Stimulated activated CD8-positive, alpha-beta memory T cell treated with anti-CD3 and anti-CD28 coated beads, Interleukin-12 subunit alpha, Interleukin-12 subunit beta, amount 100 ng/mL, for 24 hours (primary cell): ENCODE measurements at regions not wholly inside any gene's neighbourhood (a gene's known extent, or its start where the extent isn't known, plus 50 kb on each side); places are given as distances from the start of the nearest gene placed in this dataset.

ENCODE experiments used
- DNase-seq: peaks from one replicate; pipeline ENCODE4 v3.0.0-alpha.2; 2020; ENCODE audit errors: extremely low read depth

DNA sequence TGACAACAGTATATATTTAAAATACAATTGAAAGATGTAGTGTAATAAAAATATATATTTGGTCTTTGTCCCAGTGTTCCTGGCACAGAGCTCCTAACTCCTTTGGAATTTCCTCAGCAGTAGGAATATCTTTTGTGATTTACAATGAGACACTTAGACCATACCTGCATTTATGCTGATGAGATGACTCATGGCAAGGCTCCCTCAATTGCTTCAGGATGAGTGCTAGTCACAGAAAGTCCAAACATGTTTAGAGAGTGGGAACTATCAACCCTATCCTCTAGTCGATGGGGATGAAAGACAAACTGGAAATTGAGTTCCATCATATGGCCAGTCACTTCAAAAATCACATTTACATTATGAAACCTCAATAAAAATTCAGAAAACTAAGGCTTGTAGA lies 588.3 kb upstream of the LMCD1 start:
- DNase-seq: no peak

DNA sequence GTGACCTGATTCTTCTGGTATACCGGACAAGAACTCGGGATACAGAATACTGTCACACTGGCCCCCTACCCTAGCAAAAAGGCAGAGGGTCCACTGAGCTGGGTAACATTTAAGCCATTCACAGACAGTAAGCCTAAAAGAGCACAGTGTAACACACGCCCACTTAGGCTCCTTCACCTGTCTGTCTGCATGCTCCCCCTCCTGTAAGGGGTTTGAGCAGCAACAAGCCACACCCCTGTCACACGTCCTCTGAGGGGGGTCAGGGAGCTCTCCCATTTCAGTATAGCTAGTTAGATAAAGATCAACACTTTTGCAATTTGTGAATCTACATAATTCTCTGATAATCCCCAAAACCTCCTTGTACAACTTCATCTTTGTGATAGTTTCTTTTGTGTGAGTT lies 586.3 kb upstream of the LMCD1 start:
- DNase-seq: no peak

- peak; percentile 1 for DNase-seq
These were observed 584.0 kb upstream of the LMCD1 start for GRCh38 chr3:7917443-7918151.

DNA sequence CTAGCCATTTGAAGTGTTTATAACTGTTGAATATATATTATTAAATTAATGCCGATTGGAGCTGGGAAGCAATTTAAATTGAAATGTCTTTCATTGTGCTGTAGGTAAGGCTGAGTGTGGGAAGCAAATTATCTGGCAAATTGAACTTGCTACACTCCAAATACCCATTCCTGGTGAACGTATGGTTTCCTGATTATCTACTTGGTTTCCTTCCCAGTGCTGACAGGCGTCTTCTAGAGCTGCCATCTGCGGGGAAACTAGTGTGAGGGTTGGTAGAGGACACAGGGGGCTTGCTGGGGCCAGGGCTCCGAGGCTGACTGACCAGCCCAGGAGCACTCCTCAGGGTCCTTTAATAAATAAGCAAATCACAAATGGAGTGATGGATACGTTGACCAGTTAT lies 581.4 kb upstream of the LMCD1 start:
- DNase-seq: no peak

GRCh38 chr3:7924228-7924627 lies 577.4 kb upstream of the LMCD1 start:
- no peak for DNase-seq

- DNase-seq: no peak
These were observed 574.6 kb upstream of the LMCD1 start for GRCh38 chr3:7927015-7927414.

DNA sequence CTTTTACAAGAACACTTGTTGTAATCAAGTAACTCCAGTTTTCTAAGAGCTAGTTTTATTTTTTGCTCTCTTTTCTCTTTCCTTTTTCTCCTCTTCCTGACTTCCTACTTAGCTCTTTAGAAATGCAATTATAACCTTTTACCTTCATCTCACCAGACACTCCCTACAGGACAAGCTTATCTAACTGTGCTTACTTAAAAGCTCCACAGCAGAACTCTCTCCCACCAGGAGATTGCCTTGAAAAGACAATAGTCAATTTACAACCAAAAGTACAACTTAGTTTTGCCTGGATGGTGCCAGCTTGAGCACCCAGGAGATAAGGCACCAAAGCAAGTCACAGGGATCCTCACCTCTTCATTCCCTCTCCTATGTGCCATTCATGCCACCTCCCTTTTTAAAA lies 573.8 kb upstream of the LMCD1 start:
- DNase-seq: no peak

DNA sequence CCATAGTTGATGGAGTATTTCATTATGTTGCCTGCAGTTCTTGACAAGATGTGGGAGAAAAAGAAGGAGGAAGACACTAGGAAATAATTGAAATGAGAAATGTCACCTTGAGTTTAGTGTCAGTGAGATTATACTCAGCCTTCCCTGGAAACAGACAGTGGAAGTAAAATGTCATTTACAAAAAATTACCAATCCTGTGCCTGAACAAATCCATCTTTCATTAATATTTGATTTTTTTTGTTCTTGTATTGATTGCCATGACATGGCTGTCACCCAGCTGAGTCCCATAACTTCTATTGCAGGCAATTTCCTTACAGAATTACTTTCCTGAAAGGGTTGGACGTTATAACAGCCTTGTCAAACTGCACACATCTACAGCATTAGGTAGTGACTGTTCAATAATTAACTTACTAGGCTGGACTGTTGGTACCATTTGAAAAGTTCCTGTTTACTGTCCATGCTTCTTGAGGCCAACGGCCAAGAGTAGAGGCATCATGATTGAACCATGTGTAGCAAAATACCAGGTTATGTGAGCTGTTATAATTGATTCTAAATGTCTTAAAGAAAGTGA lies 572.2 kb upstream of the LMCD1 start:
- DNase-seq: no peak

DNA sequence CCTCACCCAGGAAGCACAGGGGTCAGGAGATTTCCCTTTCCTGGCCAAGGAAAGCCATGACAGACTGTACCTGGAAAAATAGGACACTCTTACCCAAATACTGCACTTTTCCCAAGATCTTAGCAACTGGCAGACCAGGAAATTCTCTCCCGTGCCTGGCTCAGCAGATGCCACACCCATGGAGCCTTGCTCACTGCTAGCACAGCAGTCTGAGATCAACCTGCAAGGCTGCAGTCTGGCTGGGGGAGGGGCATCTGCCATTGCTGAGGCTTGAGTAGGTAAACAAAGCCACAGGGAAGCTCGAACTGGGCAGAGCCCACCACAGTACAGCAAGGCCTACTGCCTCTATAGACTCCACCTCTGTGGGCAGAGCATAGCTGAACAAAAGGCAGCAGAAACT lies 567.3 kb upstream of the LMCD1 start:
- no peak for DNase-seq

GRCh38 chr3:7947930-7948329 lies 553.7 kb upstream of the LMCD1 start:
- DNase-seq: no peak

- DNase-seq: no peak
These were observed 550.7 kb upstream of the LMCD1 start for GRCh38 chr3:7950890-7951289.

DNA sequence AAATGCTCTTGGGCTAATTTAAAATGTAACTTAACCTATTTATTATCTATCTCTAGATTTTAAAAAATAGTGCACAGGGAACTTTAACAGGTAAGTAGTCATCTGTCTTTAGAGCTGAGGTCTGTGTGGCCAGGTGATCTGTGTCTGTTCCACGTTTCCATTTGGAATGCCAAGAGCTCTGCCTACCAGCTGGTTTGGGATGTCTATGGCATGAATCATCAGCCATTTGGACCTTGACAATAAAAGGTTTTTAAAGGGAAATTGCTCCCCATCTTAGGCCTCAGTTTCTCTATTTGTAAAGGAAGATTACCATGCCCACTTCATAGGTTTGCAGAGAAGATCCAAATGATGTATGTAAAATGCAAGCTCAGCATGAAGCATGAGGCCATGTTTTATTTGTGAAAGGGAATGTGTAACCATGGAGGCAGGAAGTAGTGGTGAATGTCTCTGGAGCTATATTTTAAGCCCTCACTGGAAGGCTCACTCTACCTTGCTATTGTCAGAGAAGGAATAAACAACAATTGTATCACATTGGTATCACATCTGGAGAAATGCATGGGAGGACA lies 548.1 kb upstream of the LMCD1 start:
- no peak for DNase-seq

DNA sequence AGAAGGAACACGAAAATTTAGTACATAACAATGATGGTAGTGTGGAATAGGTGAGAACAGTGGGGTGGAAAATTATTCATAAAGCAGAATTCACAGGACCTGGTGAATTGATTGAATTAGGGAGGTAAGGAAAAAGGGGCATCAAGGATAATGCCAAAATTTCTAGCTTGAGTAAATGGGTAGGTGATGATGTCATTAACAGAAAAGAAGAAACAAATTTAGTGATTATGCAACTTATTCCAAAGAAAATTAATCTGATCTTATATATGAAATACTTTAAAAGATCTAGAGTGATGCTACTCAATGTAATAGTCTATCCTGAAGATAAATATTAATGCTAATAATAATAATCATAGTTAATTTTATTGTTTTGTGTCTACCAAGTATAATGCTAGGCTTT lies 544.6 kb upstream of the LMCD1 start:
- no peak for DNase-seq

DNA sequence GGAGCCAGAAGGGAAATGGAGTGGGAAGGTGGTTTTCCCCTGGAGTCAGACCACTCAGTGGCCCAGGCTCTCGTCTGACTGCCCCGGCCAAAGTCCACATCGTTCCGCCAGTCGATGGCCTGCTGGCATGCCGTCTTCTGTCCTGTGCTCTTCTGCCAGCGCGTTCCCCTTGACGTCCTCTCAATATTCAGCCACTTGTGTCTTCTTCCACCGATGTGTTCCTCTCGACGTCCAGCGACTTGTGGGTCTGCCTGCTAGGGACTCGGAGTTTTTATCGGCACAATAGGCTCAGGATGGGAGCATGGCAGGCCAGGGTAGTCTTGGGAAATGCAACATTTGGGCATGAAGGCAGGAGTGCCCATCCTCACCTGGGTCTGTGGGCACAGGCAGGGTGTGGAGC lies 542.5 kb upstream of the LMCD1 start:
- no peak for DNase-seq

DNA sequence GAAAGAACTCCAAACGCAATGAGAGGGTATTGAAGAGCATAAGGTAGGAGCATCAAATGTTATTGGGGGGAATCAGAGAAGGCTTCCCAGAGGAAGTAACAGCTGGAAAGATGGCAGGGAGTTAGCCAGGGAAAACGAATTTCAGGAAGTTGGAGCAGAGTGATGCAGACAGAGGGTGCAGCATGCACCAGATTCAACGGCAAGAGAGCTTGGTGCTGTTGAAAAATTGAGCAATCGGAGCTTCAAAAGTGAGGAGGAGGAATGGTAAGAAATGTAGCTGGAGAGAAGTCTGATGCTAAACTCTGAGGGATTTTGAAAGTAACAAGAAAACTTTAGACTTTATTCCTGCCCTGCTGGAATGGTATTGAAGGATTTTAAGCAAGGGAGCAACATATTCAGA lies 541.0 kb upstream of the LMCD1 start:
- DNase-seq: no peak

DNA sequence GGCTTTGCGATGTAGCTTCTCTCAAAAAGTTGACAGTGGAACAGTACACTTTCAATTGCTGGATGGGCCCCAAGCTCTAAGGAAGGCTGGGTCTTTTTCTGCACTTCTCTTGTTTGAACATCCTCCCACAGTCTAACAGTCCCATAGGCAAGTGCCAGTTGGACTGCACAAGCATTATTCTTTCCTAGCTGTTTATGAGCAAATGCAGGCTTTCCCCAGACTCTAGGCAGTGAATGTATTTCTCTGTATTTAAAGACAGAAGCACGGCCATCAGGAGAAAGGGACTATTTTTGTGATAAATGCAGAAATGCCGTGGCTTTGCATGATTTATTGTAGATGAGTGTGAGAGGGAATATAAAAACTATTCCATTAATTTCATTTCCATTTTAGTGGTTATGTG lies 539.3 kb upstream of the LMCD1 start:
- no peak for DNase-seq

DNA sequence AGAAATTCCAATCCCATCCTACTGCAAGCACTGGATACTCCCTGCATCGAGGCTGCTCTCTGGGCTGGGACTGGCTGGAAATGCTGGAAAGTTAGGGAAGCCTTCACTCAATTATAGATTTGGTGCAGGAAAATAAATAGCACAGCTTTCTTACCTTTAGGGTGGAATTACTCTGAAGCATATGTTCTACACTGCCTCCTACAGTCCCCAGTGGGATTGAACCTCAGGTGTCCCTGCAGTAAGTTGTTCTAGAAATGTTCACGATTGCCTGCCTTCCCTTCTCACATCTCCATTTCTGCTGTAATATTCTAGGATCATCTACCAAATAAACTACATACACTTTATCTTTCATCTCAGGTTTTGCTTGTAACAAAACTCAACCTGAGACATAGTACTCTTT lies 536.7 kb upstream of the LMCD1 start:
- DNase-seq: no peak

DNA sequence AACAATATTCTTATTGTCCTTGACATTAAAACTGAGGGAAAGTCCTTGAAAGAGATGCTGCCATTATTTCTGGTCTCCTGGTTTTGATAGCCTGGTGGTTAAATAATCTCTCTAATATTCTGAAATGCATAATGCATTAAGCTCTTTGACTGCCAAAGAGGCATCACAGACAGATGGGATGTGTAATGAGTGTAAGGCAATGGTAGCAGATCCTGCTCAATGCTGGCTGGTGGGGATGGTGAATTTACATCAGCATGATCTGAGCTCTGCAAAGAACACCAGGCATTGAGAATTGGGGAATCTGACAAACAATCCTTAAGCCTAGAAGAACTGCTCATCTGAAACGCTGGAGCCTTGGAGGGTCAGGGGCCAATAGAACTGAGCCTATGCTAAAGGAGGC lies 528.6 kb upstream of the LMCD1 start:
- DNase-seq: no peak

DNA sequence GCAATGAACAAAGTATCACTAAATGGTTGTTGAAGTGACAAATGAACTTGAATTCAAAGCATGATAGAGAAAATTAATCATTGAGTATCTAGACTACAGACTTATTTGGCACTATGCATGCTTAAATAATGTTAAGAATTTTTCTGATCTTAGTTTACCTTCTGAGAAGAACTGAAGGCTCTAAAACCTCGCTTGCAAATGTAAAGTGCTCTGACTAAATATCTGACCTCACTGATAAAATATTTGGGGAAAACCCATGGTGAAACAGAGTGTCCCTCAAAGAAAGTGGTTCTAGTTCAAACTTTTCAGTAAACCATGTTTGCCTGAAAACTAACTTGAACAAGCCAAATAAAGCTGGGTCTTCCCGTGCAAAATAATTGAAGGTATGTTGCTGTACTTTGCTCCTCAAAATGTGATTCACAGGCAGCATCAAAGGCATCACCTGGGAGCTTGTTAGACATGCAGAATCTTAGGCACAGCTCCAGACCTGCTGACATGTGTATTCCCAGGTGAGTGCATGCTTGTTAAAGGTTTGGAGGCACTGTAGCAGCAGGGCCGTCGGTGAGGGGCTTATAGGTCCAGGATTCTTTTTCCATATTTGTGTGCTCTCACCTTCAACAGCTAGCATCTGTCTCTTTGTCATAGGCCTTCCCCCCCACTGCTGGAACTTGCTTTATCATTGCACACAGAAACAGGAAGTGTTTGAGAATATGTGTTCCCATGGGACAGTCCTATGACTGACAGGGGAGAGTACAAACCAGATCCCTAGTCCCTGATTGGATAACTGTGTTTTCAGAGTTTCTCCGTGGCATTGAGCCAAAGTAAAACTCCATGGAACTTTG lies 524.2 kb upstream of the LMCD1 start:
- no peak for DNase-seq

GRCh38 chr3:7978087-7978422 lies 523.6 kb upstream of the LMCD1 start:
- no peak for DNase-seq

DNA sequence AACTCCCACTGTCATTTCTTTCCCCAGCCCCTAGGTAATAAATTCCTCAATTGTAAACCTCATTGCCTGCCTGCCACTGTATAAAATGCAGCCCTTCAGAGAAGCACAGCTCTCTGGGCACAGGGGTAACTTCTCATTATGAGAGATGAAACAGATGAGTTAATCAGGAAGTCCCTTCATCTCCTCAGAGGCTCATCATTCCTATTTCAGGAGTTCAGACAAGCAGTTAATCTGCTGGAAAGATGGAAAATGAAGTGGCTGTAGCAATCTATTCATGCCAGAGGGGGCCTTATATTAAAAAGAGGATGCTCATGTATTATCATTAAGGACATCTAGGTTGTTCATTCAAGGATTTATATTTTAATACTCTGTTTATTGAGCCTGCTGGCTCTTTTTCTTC lies 519.5 kb upstream of the LMCD1 start:
- DNase-seq: no peak

GRCh38 chr3:7999384-7999783 lies 502.2 kb upstream of the LMCD1 start:
- no peak for DNase-seq

DNA sequence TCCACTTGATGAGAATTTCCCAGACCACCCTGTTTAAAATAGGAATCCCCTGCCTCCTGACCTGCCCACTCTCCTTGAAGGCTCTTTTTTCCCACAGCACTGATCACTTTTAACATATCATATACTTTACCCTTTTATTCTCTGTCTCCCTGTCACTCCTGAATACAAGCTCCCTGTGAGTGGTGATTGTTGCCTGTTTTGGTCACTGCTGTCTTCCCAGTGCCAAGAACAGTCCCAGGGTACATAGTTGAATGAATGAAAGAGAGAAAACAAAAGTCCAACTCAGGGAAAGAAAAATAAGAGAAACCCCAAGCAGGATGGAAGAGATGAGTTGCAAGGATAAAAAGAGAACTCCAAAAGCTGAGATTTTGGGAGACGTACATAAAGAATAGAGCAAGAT lies 500.3 kb upstream of the LMCD1 start:
- DNase-seq: no peak
